GM21367 (cell line): ENCODE measurements at regions not wholly inside any gene's neighbourhood (a gene's known extent, or its start where the extent isn't known, plus 50 kb on each side); places are given as distances from the start of the nearest gene placed in this dataset.
"Not testable (repeated sequence)": the region's sequence is repeated elsewhere in the genome, so short reads cannot be mapped to it uniquely, and the experiment has no call there.

ENCODE experiments used
- ATAC-seq: cut with Tn5 transposase; IDR thresholded peaks from one replicate; pipeline ENCODE4 v1.9.1; 2021; ENCODE audit not compliant: unreplicated experiment

- ATAC-seq, result no peak
These were observed 69.4 kb downstream of the TOMM20 start for GRCh38 chr1:235059221-235059620.

- no peak for ATAC-seq
These were observed 69.9 kb downstream of the TOMM20 start for GRCh38 chr1:235058695-235059094.

- ATAC-seq, result no peak
These were observed 71.0 kb downstream of the TOMM20 start for GRCh38 chr1:235057385-235058306.

GRCh38 chr1:235056937-235057336 lies 71.7 kb downstream of the TOMM20 start:
- ATAC-seq, result no peak

- ATAC-seq, result no peak
These were observed 73.7 kb downstream of the TOMM20 start for GRCh38 chr1:235054936-235055335.

- no peak for ATAC-seq
These were observed 74.2 kb downstream of the TOMM20 start for GRCh38 chr1:235054466-235054865.

- no peak for ATAC-seq
These were observed 76.3 kb downstream of the TOMM20 start for GRCh38 chr1:235052067-235053008.

- no peak for ATAC-seq
These were observed 77.1 kb downstream of the TOMM20 start for GRCh38 chr1:235051521-235051920.

GRCh38 chr1:235050911-235051360 lies 77.7 kb downstream of the TOMM20 start:
- no peak for ATAC-seq

GRCh38 chr1:235049716-235050378 lies 78.8 kb downstream of the TOMM20 start:
- ATAC-seq, result not testable (repeated sequence)

GRCh38 chr1:235049217-235049616 lies 79.4 kb downstream of the TOMM20 start:
- no peak for ATAC-seq

- ATAC-seq, result no peak
These were observed 81.2 kb downstream of the TOMM20 start for GRCh38 chr1:235047331-235047871.

GRCh38 chr1:235045921-235046601 lies 82.6 kb downstream of the TOMM20 start:
- no peak for ATAC-seq

- no peak for ATAC-seq
These were observed 83.5 kb downstream of the TOMM20 start for GRCh38 chr1:235045034-235045690.

- ATAC-seq, result no peak
These were observed 85.4 kb downstream of the TOMM20 start for GRCh38 chr1:235043234-235043633.

- no peak for ATAC-seq
These were observed 89.9 kb downstream of the TOMM20 start for GRCh38 chr1:235038701-235039100.

- ATAC-seq, result no peak
These were observed 92.7 kb downstream of the TOMM20 start for GRCh38 chr1:235035928-235036327.

- no peak for ATAC-seq
These were observed 97.6 kb downstream of the TOMM20 start for GRCh38 chr1:235030919-235031596.

- no peak for ATAC-seq
These were observed 100.8 kb downstream of the TOMM20 start for GRCh38 chr1:235027862-235028250.
